HL-60 (cell line): ENCODE measurements at regions not wholly inside any gene's neighbourhood (a gene's known extent, or its start where the extent isn't known, plus 50 kb on each side); places are given as distances from the start of the nearest gene placed in this dataset.

Experiments used
- DNase-seq, 2 experiments: peaks; one replicate each; pipeline ENCODE4 v3.0.0-alpha.2; 2010 to 2020; ENCODE audit warnings: low read depth in 1 of 2, low spot score in 1 of 2
- H3K27ac ChIP-seq: fragments of 250-450 bp; sonication (Bioruptor Pico); replicated peaks from 2 replicates; pipeline ENCODE4 v1.5.1; 2020; ENCODE audit warnings: mild to moderate bottlenecking, moderate library complexity
- H3K27me3 ChIP-seq: fragments of 250-450 bp; sonication (Bioruptor Pico); 2 replicates; pipeline ENCODE4 v1.5.1; 2021; ENCODE audit warnings: mild to moderate bottlenecking, moderate library complexity; ENCODE audit not compliant: insufficient read depth, poor library complexity, severe bottlenecking
- H3K4me3 ChIP-seq: replicated peaks from 2 replicates; pipeline ENCODE4 v1.5.1; 2011; ENCODE audit warnings: mild to moderate bottlenecking, control low read depth, low read length; ENCODE audit not compliant: insufficient read depth
- GABPA ChIP-seq: IDR thresholded peaks from 2 replicates; pipeline ENCODE4 v1.6.1; 2012; ENCODE audit warnings: low read depth
- POLR2AphosphoS5 ChIP-seq: IDR thresholded peaks from 2 replicates; pipeline ENCODE4 v1.6.1; 2012; ENCODE audit warnings: low read depth
- SPI1 ChIP-seq: IDR thresholded peaks from 2 replicates; pipeline ENCODE4 v1.6.1; 2012; ENCODE audit warnings: low read depth, mild to moderate bottlenecking, borderline replicate concordance
- TF ChIP-seq, protein P1 (sequence below): IDR thresholded peaks from 2 replicates; pipeline ENCODE4 v1.6.1; 2012; ENCODE audit warnings: low read depth; ENCODE audit not compliant: insufficient replicate concordance
- TF ChIP-seq, protein P2 (sequence below): IDR thresholded peaks from one replicate; pipeline ENCODE4 v1.5.1; 2011; ENCODE audit warnings: low read length, control low read depth, inconsistent platforms; ENCODE audit not compliant: insufficient read depth

- Histone ChIP-seq H3K27ac (no peak overlapping the region), H3K27me3 (no peaks in the 10 kb centered on the region), H3K4me3 (no peak overlapping the region)
- DNase-seq: no peak
- TF ChIP-seq, protein P1, sequence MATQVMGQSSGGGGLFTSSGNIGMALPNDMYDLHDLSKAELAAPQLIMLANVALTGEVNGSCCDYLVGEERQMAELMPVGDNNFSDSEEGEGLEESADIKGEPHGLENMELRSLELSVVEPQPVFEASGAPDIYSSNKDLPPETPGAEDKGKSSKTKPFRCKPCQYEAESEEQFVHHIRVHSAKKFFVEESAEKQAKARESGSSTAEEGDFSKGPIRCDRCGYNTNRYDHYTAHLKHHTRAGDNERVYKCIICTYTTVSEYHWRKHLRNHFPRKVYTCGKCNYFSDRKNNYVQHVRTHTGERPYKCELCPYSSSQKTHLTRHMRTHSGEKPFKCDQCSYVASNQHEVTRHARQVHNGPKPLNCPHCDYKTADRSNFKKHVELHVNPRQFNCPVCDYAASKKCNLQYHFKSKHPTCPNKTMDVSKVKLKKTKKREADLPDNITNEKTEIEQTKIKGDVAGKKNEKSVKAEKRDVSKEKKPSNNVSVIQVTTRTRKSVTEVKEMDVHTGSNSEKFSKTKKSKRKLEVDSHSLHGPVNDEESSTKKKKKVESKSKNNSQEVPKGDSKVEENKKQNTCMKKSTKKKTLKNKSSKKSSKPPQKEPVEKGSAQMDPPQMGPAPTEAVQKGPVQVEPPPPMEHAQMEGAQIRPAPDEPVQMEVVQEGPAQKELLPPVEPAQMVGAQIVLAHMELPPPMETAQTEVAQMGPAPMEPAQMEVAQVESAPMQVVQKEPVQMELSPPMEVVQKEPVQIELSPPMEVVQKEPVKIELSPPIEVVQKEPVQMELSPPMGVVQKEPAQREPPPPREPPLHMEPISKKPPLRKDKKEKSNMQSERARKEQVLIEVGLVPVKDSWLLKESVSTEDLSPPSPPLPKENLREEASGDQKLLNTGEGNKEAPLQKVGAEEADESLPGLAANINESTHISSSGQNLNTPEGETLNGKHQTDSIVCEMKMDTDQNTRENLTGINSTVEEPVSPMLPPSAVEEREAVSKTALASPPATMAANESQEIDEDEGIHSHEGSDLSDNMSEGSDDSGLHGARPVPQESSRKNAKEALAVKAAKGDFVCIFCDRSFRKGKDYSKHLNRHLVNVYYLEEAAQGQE: no peak
- TF ChIP-seq, protein P2, sequence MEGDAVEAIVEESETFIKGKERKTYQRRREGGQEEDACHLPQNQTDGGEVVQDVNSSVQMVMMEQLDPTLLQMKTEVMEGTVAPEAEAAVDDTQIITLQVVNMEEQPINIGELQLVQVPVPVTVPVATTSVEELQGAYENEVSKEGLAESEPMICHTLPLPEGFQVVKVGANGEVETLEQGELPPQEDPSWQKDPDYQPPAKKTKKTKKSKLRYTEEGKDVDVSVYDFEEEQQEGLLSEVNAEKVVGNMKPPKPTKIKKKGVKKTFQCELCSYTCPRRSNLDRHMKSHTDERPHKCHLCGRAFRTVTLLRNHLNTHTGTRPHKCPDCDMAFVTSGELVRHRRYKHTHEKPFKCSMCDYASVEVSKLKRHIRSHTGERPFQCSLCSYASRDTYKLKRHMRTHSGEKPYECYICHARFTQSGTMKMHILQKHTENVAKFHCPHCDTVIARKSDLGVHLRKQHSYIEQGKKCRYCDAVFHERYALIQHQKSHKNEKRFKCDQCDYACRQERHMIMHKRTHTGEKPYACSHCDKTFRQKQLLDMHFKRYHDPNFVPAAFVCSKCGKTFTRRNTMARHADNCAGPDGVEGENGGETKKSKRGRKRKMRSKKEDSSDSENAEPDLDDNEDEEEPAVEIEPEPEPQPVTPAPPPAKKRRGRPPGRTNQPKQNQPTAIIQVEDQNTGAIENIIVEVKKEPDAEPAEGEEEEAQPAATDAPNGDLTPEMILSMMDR: no peak
- TF ChIP-seq GABPA (no peak), POLR2AphosphoS5 (no peak)
Observed at GRCh38 chr1:204812842-204813241, 57.8 kb upstream of the NFASC start.

GRCh38 chr1:204813522-204813921 lies 57.1 kb upstream of the NFASC start:
- no peak for DNase-seq
- TF ChIP-seq GABPA (no peak), SPI1 (no peak), POLR2AphosphoS5 (no peak)
- TF ChIP-seq, protein P1: no peak
- TF ChIP-seq, protein P2: no peak
- Histone ChIP-seq H3K4me3 (no peak overlapping the region), H3K27ac (no peak overlapping the region), H3K27me3 (no peaks in the 10 kb centered on the region)

DNA sequence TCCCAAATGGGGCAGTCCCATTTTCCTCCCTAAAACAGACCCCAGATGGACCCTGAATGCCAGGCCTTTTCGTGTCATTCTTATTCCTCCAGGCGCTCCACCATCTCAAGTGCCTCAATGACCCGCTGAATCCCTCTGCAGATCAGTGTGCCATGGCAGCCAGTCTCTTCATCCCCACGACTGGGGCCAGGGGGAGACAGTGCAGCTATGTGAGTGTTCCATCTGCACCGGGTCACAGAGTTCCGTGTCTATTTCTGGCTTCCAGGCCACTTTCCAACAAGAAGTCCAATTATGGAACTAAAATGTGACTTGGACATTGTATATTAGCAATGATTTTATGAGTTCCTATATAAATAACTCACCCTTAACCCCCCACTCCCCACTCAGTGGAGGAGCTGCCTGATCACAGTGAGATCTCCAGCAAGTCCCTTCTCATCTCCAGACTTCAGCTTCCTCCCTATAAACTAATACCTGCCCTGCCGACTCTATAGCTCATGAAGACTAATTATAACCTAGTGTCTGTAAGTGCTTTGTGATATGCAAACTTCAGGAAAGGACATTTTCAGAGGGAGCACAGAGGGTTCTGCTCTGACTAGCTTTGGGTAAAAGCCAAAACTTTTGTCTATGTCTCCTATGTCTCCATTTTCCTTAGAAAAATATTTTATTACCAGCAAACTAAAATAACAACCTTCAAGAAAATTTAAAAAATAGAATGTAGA lies 56.3 kb upstream of the NFASC start:
- TF ChIP-seq, protein P2: no peak
- TF ChIP-seq POLR2AphosphoS5: no peak
- no peak for TF ChIP-seq GABPA
- no peak for TF ChIP-seq SPI1
- TF ChIP-seq, protein P1: no peak
- Histone ChIP-seq H3K4me3 (no peak overlapping the region), H3K27me3 (no peaks in the 10 kb centered on the region), H3K27ac (no peak overlapping the region)
- no peak for DNase-seq
